AG10803 (cell line): ENCODE measurements at regions not wholly inside any gene's neighbourhood (a gene's known extent, or its start where the extent isn't known, plus 50 kb on each side); places are given as distances from the start of the nearest gene placed in this dataset.

ENCODE experiments used
- DNase-seq: peaks from one replicate; pipeline ENCODE4 v3.0.0; 2010; ENCODE audit warnings: low read depth
- H3K4me3 ChIP-seq: 2 replicates; pipeline ENCODE4 v1.5.1; 2011; ENCODE audit warnings: mild to moderate bottlenecking, low read length, control low read depth
- TF ChIP-seq, protein P1 (sequence below): conservative IDR thresholded peaks from 2 replicates; pipeline ENCODE4 v1.5.1; 2011; ENCODE audit warnings: mild to moderate bottlenecking, low read length, control low read depth, inconsistent platforms

DNA sequence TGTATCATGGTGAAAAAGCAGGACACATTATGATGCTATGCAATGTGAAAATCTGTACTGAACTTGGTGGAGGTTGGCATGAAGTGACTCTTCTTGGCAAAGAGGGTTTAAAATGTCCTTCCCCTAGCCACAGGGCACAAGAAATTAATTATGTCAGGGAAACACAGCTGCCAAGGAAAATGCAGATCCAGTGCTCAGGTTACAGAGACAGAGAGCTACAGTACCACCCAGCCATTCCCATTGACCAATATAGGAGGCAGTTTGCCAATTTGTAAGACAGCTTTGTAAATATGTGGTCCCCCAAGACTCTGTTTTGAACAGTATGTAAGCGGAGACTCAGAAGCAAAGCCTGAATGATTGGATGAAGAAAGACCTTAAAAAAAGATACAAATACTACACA lies 69.4 kb upstream of the KLF12 start:
- DNase-seq, result peak; percentile 38
- TF ChIP-seq, protein P1, sequence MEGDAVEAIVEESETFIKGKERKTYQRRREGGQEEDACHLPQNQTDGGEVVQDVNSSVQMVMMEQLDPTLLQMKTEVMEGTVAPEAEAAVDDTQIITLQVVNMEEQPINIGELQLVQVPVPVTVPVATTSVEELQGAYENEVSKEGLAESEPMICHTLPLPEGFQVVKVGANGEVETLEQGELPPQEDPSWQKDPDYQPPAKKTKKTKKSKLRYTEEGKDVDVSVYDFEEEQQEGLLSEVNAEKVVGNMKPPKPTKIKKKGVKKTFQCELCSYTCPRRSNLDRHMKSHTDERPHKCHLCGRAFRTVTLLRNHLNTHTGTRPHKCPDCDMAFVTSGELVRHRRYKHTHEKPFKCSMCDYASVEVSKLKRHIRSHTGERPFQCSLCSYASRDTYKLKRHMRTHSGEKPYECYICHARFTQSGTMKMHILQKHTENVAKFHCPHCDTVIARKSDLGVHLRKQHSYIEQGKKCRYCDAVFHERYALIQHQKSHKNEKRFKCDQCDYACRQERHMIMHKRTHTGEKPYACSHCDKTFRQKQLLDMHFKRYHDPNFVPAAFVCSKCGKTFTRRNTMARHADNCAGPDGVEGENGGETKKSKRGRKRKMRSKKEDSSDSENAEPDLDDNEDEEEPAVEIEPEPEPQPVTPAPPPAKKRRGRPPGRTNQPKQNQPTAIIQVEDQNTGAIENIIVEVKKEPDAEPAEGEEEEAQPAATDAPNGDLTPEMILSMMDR, result no peak
- no peak overlapping the region for H3K4me3 ChIP-seq

- no peak for DNase-seq
- H3K4me3 ChIP-seq, result no peak overlapping the region
- TF ChIP-seq, protein P1, result no peak
These were observed 68.1 kb upstream of the KLF12 start for GRCh38 chr13:74202129-74202813.

- TF ChIP-seq, protein P1, result no peak
- H3K4me3 ChIP-seq, result no peak overlapping the region
- peak; percentile 25 for DNase-seq
These were observed 67.3 kb upstream of the KLF12 start for GRCh38 chr13:74201530-74201929.

DNA sequence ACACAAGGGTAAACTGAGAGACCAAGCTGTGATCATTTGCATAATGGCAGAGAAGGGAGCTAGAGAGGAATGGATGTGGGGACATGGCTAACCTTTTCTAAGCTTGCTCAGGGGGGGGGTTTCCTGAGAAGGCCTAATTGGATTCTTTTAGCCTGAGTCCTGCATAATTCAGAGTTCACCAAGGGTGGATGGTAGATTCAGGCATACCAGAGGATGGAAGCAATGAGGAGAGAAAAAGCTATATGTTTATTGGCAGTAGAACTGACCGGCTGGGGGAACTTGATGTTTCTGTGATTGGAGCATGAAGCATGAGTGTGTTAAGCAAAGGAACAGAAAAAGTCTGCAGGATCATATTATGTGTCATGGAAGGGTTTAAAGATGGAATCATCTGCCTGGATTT lies 65.9 kb upstream of the KLF12 start:
- no peak overlapping the region for H3K4me3 ChIP-seq
- DNase-seq, result peak; percentile 44
- TF ChIP-seq, protein P1, result no peak

GRCh38 chr13:74197677-74198429 lies 63.6 kb upstream of the KLF12 start:
- H3K4me3 ChIP-seq, result no peak overlapping the region
- no peak for DNase-seq
- TF ChIP-seq, protein P1, result no peak

GRCh38 chr13:74194846-74195245 lies 60.6 kb upstream of the KLF12 start:
- no peak overlapping the region for H3K4me3 ChIP-seq
- no peak for DNase-seq
- TF ChIP-seq, protein P1, result no peak

- no peak for DNase-seq
- no peak overlapping the region for H3K4me3 ChIP-seq
- TF ChIP-seq, protein P1, result no peak
These were observed 59.2 kb upstream of the KLF12 start for GRCh38 chr13:74193391-74193790.
